Panc1 (cell line): ENCODE measurements at regions not wholly inside any gene's neighbourhood (a gene's known extent, or its start where the extent isn't known, plus 50 kb on each side); places are given as distances from the start of the nearest gene placed in this dataset.

Source experiments
- ATAC-seq: fragments of 200-7000 bp; cut with Tn5 transposase; 2 replicates; pipeline ENCODE4 v1.9.1; 2020; ENCODE audit warnings: mild to moderate bottlenecking, moderate library complexity
- BruUV-seq: library from RNA; stranded (reverse); fragments of 400-500 nt; replicated peaks from 2 replicates; lab custom pipeline; 2021; lab: Mats Ljungman, UMichigan
- CTCF ChIA-PET: fragments of 300-600 bp; sonication (Branson Sonifier 250); formaldehyde crosslinking; loops from one replicate; lab custom pipeline; 2022; ENCODE audit warnings: antibody characterized with exemption; lab: Charles Lee
- POLR2A ChIA-PET: fragments of 300-600 bp; sonication (Branson Sonifier 250); formaldehyde crosslinking; loops from one replicate; lab custom pipeline; 2022; ENCODE audit warnings: antibody characterized with exemption; lab: Charles Lee
- DNase-seq: peaks from one replicate; pipeline ENCODE4 v3.0.0-alpha.2; 2010; ENCODE audit warnings: low read depth, low spot score
- H3K27ac ChIP-seq: 2 replicates; pipeline ENCODE4 v1.5.1; 2011; ENCODE audit warnings: mild to moderate bottlenecking, low read length, inconsistent platforms
- H3K27me3 ChIP-seq: fragments of 200-500 bp; sonication (Bioruptor generic); 2 replicates; pipeline ENCODE4 v1.6.0; 2014; ENCODE audit warnings: low read length, inconsistent platforms; ENCODE audit not compliant: control insufficient read depth, insufficient read depth
- H3K36me3 ChIP-seq: fragments of 200-500 bp; sonication (Bioruptor generic); 2 replicates; pipeline ENCODE4 v1.5.1; 2014; ENCODE audit warnings: inconsistent platforms, mild to moderate bottlenecking, low read length, moderate library complexity; ENCODE audit not compliant: control insufficient read depth, insufficient read depth
- H3K4me1 ChIP-seq: 2 replicates; pipeline ENCODE4 v1.5.1; 2011; ENCODE audit warnings: inconsistent platforms, mild to moderate bottlenecking, low read length, moderate library complexity; ENCODE audit not compliant: control insufficient read depth, insufficient read depth
- H3K4me3 ChIP-seq, 2 experiments: 2 replicates each; pipeline ENCODE4 v1.5.1; 2011 to 2012; ENCODE audit warnings: low read depth in 2 of 2, low read length in 2 of 2, mild to moderate bottlenecking in 2 of 2, inconsistent platforms in 1 of 2, moderate library complexity in 1 of 2
- H3K9me3 ChIP-seq: fragments of 200-500 bp; sonication (Bioruptor generic); 2 replicates; pipeline ENCODE4 v1.5.1; 2014; ENCODE audit warnings: low read depth, mild to moderate bottlenecking, inconsistent platforms, low read length, moderate library complexity; ENCODE audit not compliant: control insufficient read depth, insufficient read depth
- CTCF ChIP-seq: fragments of 450-650 bp; IDR thresholded peaks from 2 replicates; pipeline ENCODE4 v1.5.1; 2017; ENCODE audit warnings: mild to moderate bottlenecking
- POLR2AphosphoS5 ChIP-seq: IDR thresholded peaks from 2 replicates; pipeline ENCODE4 v1.6.1; 2012; ENCODE audit warnings: mild to moderate bottlenecking, low read depth, low read length, moderate library complexity
- REST ChIP-seq, 2 experiments: IDR thresholded peaks; 2 replicates each; pipeline ENCODE4 v1.6.1; 2011 to 2012; ENCODE audit warnings: low read depth in 2 of 2, control low read depth in 1 of 2, low read length in 1 of 2, mild to moderate bottlenecking in 1 of 2, moderate library complexity in 1 of 2; ENCODE audit not compliant: insufficient read depth in 1 of 2
- SIN3A ChIP-seq: IDR thresholded peaks from 2 replicates; pipeline ENCODE4 v1.6.1; 2012; ENCODE audit warnings: low read depth, mild to moderate bottlenecking, low read length, moderate library complexity, borderline replicate concordance; ENCODE audit not compliant: insufficient read depth
- TCF7L2 ChIP-seq: IDR thresholded peaks from 2 replicates; pipeline ENCODE4 v1.6.1; 2011; ENCODE audit warnings: mild to moderate bottlenecking, low read depth, low read length, inconsistent platforms
- in situ Hi-C: cut with HindIII; loops from 2 replicates; pipeline ENCODE4 v1.10.0; 2016; ENCODE audit warnings: low sequenced_read_pairs, low pct_unique_long_range_greater_than_20kb
- intact Hi-C: fragments of 100-400 bp; cut with micrococcal nuclease; formaldehyde crosslinking; loops from one replicate; pipeline ENCODE4 v1.10.0; 2022; ENCODE audit not compliant: unreplicated experiment

DNA sequence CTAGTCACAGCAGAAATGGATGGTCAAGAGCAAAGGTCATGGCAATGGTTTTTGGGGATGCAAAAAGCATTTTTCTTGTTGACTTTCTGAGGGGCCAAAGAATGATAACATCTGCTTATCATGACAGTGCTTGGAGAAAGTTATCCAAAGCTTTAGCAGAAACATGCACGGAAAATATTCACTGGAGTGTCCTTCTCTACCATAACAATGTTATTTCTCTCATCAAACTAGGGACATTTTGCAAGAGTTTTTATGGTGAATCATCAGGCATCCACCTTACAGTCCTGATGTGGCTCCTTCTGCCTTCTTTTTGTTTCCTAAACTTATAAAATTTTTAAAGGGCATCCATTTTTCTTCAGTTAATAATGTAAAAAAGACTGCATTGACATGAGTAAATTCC lies 302.3 kb downstream of the HIVEP2 start:
- DNase-seq, result no peak
- no TSS peak for BruUV-seq
- H3K27ac ChIP-seq, result no peak overlapping the region
- no peak overlapping the region for H3K4me3 ChIP-seq
- no peaks in the 10 kb centered on the region for H3K9me3 ChIP-seq
- ChIA-PET CTCF (no interaction called here), POLR2A (no interaction called here)
- H3K36me3 ChIP-seq, result no peaks in the 10 kb centered on the region; the same call in 1 of the 2 replicates
- no peaks in the 10 kb centered on the region for H3K4me1 ChIP-seq
- in situ Hi-C loops, result no loop called here
- intact Hi-C loops, result no loop called here
- ATAC-seq, result no peak
- TF ChIP-seq CTCF (no peak), SIN3A (no peak), TCF7L2 (no peak), REST (IDR thresholded peaks at IDR 0.05; ENCODE audit: insufficient read depth in 1 of 2, low read depth in 2 of 2, low read length in 1 of 2) (no peak), POLR2AphosphoS5 (no peak)
- peaks cover 9% of the 10 kb centered on the region; the same call in 1 of the 2 replicates for H3K27me3 ChIP-seq

- in situ Hi-C loops, result no loop called here
- no peak for ATAC-seq
- peaks cover 16% of the 10 kb centered on the region for H3K27me3 ChIP-seq
- no peak overlapping the region for H3K27ac ChIP-seq
- CTCF ChIA-PET, result no interaction called here
- POLR2A ChIA-PET, result interaction anchor here (0.6 kb wide), 1 partner anchor 51 kb away, joined by 6 read pairs; no protein-coding TSS in a partner anchor
- no peak for TF ChIP-seq CTCF
- TF ChIP-seq REST (IDR thresholded peaks at IDR 0.05; ENCODE audit: insufficient read depth in 1 of 2, low read depth in 2 of 2, low read length in 1 of 2), result no peak
- no peak for TF ChIP-seq TCF7L2
- TF ChIP-seq POLR2AphosphoS5, result no peak
- TF ChIP-seq SIN3A, result no peak
- intact Hi-C loops, result no loop called here
- no peak overlapping the region for H3K4me3 ChIP-seq
- no peaks in the 10 kb centered on the region for H3K9me3 ChIP-seq
- H3K36me3 ChIP-seq, result no peaks in the 10 kb centered on the region
- H3K4me1 ChIP-seq, result no peaks in the 10 kb centered on the region
- no TSS peak for BruUV-seq
- DNase-seq, result no peak
These were observed 300.1 kb downstream of the HIVEP2 start for GRCh38 chr6:142644866-142645265.
